LNCAP (cell line): ENCODE measurements at regions not wholly inside any gene's neighbourhood (a gene's known extent, or its start where the extent isn't known, plus 50 kb on each side); places are given as distances from the start of the nearest gene placed in this dataset.

Experiments used
- TF ChIP-seq, protein P1 (sequence below): fragments of 450-650 bp; IDR thresholded peaks from 2 replicates; pipeline ENCODE4 v1.5.1; 2017; ENCODE audit warnings: mild to moderate bottlenecking

- TF ChIP-seq, protein P1, sequence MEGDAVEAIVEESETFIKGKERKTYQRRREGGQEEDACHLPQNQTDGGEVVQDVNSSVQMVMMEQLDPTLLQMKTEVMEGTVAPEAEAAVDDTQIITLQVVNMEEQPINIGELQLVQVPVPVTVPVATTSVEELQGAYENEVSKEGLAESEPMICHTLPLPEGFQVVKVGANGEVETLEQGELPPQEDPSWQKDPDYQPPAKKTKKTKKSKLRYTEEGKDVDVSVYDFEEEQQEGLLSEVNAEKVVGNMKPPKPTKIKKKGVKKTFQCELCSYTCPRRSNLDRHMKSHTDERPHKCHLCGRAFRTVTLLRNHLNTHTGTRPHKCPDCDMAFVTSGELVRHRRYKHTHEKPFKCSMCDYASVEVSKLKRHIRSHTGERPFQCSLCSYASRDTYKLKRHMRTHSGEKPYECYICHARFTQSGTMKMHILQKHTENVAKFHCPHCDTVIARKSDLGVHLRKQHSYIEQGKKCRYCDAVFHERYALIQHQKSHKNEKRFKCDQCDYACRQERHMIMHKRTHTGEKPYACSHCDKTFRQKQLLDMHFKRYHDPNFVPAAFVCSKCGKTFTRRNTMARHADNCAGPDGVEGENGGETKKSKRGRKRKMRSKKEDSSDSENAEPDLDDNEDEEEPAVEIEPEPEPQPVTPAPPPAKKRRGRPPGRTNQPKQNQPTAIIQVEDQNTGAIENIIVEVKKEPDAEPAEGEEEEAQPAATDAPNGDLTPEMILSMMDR, result no peak
Measured at GRCh38 chr17:77893144-77894044, 65.1 kb upstream of the TNRC6C start.

DNA sequence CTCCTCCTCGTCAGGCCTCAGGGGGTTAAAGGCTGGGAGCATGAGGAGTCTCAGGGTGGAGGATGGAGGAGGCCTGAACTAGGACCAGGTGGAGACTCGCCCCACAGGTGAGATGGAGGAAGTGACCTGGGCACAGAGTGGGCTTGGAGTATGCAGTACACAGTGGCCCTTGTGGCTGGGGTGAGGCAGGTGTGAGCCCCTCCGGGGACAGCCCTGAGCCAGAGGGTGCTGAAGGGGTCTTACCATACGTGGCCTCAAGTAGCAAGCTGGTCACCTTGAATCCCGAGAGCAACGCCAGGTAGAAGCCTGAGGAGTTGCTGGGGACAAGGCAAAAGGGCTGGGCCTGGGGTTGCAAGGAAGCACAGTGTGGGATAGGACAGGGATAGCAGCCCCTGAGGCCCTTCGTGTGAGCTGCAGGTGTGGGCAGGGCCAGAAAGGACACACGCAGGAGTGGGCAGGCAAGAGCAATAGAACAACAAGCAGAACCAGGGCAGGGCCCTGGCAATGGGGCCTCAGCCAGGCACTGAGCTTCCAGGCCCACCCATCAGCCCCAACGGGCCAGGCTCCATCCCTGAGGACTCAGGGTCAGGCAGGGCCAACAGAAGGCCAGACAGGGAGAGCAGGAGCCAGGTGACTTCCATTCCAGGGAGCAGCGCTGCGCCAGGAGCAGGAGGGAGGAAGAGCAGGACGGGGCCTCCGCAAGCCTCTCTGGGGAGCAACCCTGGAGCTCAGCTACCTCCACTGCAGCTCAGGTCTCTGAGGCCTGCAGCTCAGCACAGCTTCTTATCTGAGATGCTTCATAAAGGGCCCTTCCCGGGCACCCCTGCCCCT lies 64.2 kb upstream of the TNRC6C start:
- TF ChIP-seq, protein P1, result no peak

DNA sequence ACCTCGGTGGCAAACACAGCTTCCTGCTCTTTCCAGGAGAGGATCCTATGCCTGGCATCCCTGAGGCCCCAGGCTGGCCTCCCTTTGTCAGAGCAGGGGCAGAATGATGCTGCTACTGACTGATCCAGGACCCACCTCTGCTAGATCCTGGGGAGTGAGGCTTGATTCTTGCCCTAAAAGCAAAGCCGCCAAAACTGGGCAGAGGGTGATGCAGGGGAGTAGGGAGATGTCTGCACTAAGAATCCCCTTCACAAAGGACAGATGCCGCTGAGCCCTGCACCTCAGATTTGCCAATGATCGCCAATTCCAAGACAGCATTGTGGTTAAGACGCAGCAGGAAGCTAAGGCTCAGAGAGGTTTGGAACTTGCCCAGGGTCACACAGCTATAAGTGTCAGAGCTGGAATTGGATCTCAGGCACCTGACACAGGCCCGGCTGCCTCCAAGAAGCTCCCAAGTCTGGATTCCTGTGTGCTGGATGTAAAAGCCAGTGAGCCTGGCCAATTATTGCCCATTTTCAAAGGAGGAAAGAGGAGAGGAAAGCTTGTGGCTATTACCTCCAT lies 60.7 kb upstream of the TNRC6C start:
- TF ChIP-seq, protein P1, result no peak

DNA sequence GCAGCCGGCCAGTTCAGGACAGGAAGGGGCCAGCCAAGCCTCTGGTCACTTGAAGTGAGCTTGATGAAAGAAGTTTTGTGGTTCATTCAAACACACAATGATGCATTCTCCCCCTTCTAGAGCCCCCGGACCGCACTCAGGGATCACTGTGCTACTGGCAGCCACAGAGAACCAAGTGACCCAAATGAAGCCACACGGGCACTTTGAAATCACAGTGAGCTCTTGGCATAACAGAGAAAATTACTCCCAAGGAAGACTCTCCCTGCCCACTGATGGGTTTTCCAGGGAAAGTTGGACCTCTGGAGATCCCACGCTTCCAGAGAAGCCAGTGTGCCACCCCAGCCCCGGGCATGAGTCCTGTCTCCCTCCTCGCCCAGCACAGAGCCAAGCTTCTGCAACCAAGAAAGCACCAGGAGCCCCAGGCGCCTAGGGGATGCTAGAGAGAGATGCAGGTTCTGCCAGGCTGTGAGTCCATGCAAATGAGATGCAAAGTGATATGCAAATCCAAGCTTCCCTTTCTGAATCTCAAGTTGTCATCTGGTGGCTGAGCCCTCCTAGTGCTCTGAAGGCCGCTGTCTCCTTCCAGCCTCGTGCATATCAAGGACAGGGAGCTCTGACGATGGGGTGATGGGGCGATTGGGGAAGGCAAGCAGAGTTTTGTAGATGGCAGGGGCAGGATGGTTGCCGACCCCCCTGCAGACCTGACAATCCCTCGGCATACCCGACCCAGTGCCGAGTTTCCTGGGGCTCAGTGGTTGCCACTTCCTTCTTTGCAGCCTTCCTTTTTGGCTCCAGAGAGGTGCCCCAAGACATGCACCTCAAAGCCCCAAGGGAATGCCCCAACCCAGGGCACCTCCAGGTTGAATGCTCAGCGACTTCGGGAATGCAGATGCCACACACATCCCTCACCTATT lies 59.7 kb upstream of the TNRC6C start:
- TF ChIP-seq, protein P1, result no peak

DNA sequence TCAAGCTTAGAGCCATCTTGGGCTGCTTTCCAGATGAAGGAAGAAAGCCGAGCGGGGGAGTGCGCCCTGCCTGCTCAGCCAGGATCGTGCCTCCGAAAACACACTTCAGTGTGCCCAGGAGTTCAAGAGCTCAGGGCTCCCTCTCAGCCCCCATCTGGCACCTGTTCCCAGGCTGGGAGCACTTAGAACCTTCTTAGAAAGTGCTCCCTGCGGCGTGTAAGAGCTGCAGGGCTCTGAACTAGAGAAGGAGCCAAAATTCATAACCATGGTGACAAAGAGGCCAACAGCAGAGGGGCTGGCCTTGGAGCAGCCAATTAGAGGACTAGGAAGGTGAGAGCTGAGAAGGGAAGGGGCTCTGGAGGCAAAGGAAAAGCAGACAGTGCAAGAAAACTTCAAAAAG lies 59.0 kb upstream of the TNRC6C start:
- TF ChIP-seq, protein P1, result no peak

GRCh38 chr17:77901481-77901880 lies 57.0 kb upstream of the TNRC6C start:
- TF ChIP-seq, protein P1, result no peak

DNA sequence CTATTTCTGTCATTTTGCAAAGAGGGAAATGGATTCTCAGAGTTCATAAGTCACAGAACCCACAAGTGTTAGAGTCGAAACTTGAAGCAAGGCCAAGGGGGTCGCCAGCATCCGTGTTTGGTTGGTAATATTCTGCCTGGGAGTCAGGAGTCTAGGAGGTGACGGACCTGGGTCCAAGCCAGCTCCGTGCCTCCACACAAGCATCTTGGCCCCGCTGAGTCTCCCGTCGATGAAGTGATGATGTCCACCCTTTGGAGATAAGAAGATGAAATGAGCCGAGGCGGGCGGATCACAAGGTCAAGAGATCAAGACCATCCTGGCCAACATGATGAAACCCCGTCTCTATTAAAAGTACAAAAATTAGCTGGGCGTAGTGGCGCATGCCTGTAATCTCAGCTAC lies 53.2 kb upstream of the TNRC6C start:
- TF ChIP-seq, protein P1, result no peak
